ENCODE measurements at regions not wholly inside any gene's neighbourhood (a gene's known extent, or its start where the extent isn't known, plus 50 kb on each side); places are given as distances from the start of the nearest gene placed in this dataset.

GRCh38 chr16:65453646-65454045 is 331.8 kb upstream of the CDH11 start:
- no peak for DNase-seq (ENCODE audit: low read depth in 3 of 3)

- DNase-seq (ENCODE audit: low read depth in 3 of 3) = no peak
Observed at GRCh38 chr16:65449526-65449925, 327.7 kb upstream of the CDH11 start.

- no peak for DNase-seq (ENCODE audit: low read depth in 3 of 3)
Observed at GRCh38 chr16:65446427-65446826, 324.6 kb upstream of the CDH11 start.

GRCh38 chr16:65445313-65446260 is 323.7 kb upstream of the CDH11 start:
- DNase-seq (ENCODE audit: low read depth in 3 of 3) = no peak

- DNase-seq (ENCODE audit: low read depth in 3 of 3) = no peak
Observed at GRCh38 chr16:65441501-65441900, 319.6 kb upstream of the CDH11 start.

- no peak for DNase-seq (ENCODE audit: low read depth in 3 of 3)
Observed at GRCh38 chr16:65429504-65430181, 307.8 kb upstream of the CDH11 start.

GRCh38 chr16:65426484-65426883 is 304.6 kb upstream of the CDH11 start:
- DNase-seq (ENCODE audit: low read depth in 3 of 3) = no peak

- no peak for DNase-seq (ENCODE audit: low read depth in 3 of 3)
Observed at GRCh38 chr16:65422934-65423333, 301.1 kb upstream of the CDH11 start.

GRCh38 chr16:65421596-65421995 is 299.7 kb upstream of the CDH11 start:
- DNase-seq (ENCODE audit: low read depth in 3 of 3) = no peak

GRCh38 chr16:65418435-65418834 is 296.6 kb upstream of the CDH11 start:
- DNase-seq (ENCODE audit: low read depth in 3 of 3) = no peak

GRCh38 chr16:65415460-65415859 is 293.6 kb upstream of the CDH11 start:
- DNase-seq (ENCODE audit: low read depth in 3 of 3) = no peak

GRCh38 chr16:65414284-65414984 is 292.6 kb upstream of the CDH11 start:
- DNase-seq (ENCODE audit: low read depth in 3 of 3) = no peak

- no peak for DNase-seq (ENCODE audit: low read depth in 3 of 3)
Observed at GRCh38 chr16:65413861-65414260, 292.0 kb upstream of the CDH11 start.

- DNase-seq (ENCODE audit: low read depth in 3 of 3) = no peak
Observed at GRCh38 chr16:65410801-65411200, 288.9 kb upstream of the CDH11 start.

GRCh38 chr16:65409510-65409909 is 287.6 kb upstream of the CDH11 start:
- DNase-seq (ENCODE audit: low read depth in 3 of 3) = no peak

GRCh38 chr16:65406933-65407332 is 285.1 kb upstream of the CDH11 start:
- DNase-seq (ENCODE audit: low read depth in 3 of 3) = no peak

GRCh38 chr16:65406116-65406515 is 284.3 kb upstream of the CDH11 start:
- DNase-seq (ENCODE audit: low read depth in 3 of 3) = no peak

- DNase-seq (ENCODE audit: low read depth in 3 of 3) = no peak
Observed at GRCh38 chr16:65394281-65394680, 272.4 kb upstream of the CDH11 start.

GRCh38 chr16:65392806-65393565 is 271.1 kb upstream of the CDH11 start:
- no peak for DNase-seq (ENCODE audit: low read depth in 3 of 3)

GRCh38 chr16:65388592-65388991 is 266.7 kb upstream of the CDH11 start:
- no peak for DNase-seq (ENCODE audit: low read depth in 3 of 3)

- no peak for DNase-seq (ENCODE audit: low read depth in 3 of 3)
Observed at GRCh38 chr16:65386672-65387071, 264.8 kb upstream of the CDH11 start.

GRCh38 chr16:65384441-65384840 is 262.6 kb upstream of the CDH11 start:
- no peak for DNase-seq (ENCODE audit: low read depth in 3 of 3)

Data from stimulated activated CD4-positive, alpha-beta T cell treated with anti-CD3 and anti-CD28 coated beads, TNF-alpha, amount 100 ng/mL, for 4 hours (primary cell).